A549 (cell line): ENCODE measurements at regions not wholly inside any gene's neighbourhood (a gene's known extent, or its start where the extent isn't known, plus 50 kb on each side); places are given as distances from the start of the nearest gene placed in this dataset.

Experiments used
- CHD2 ChIP-seq: fragments of 150-350 bp; IDR thresholded peaks from 2 replicates; pipeline ENCODE4 v1.6.1; 2014; ENCODE audit warnings: low read length; ENCODE audit not compliant: partially characterized antibody
- CTCF ChIP-seq: fragments of >200 bp; sonication (Bioruptor Twin); formaldehyde crosslinking; IDR thresholded peaks from 3 replicates; pipeline ENCODE4 v1.5.1; 2016
- EP300 ChIP-seq, 2 experiments: fragments of >200 bp; sonication (Bioruptor Twin); formaldehyde crosslinking; IDR thresholded peaks; 2 replicates in 1 of 2; 3 replicates in 1 of 2; pipeline ENCODE4 v1.6.1; 2016 to 2017
- MYC ChIP-seq: IDR thresholded peaks from 2 replicates; pipeline ENCODE4 v1.6.1; 2012; ENCODE audit warnings: mild to moderate bottlenecking, inconsistent platforms, low read length, improper control_type of control experiment, borderline replicate concordance
- POLR2A ChIP-seq: IDR thresholded peaks from 2 replicates; pipeline ENCODE4 v1.6.1; 2012; ENCODE audit warnings: mild to moderate bottlenecking, low read length
- ZFP36 ChIP-seq: fragments of 450-650 bp; IDR thresholded peaks from 2 replicates; pipeline ENCODE4 v1.6.1; 2014; ENCODE audit warnings: borderline replicate concordance; ENCODE audit not compliant: partially characterized antibody

GRCh38 chr5:63205976-63206375, 627.4 kb downstream of the LRRC70 start:
- TF ChIP-seq MYC (no peak), POLR2A (no peak), CHD2 (no peak), CTCF (no peak), EP300 (IDR thresholded peaks at IDR 0.05) (no peak), ZFP36 (no peak)
